SK-N-SH (cell line): ENCODE measurements at regions not wholly inside any gene's neighbourhood (a gene's known extent, or its start where the extent isn't known, plus 50 kb on each side); places are given as distances from the start of the nearest gene placed in this dataset.
A peak's percentile ranks its signal among the peaks of the same experiment; 100 is the strongest.

Experiments used
- CTCF ChIA-PET: fragments of 300-600, 350-600 bp; formaldehyde crosslinking; extraction: SDS; loops from one replicate; lab custom pipeline; 2021; lab: Yijun Ruan, JAX
- POLR2A ChIA-PET: fragments of 350-600 bp; sonication (Branson Sonifier 250); formaldehyde crosslinking; extraction: SDS; loops from one replicate; lab custom pipeline; 2020; ENCODE audit warnings: antibody characterized with exemption, inconsistent platforms; lab: Yijun Ruan, JAX
- DNase-seq: peaks from one replicate; pipeline ENCODE4 v3.0.0; 2012
- H2AFZ ChIP-seq: fragments of 200-600 bp; sonication (generic); 2 replicates; pipeline ENCODE4 v1.8.1; 2016; ENCODE audit warnings: antibody characterized with exemption, mild to moderate bottlenecking, low read depth
- H3F3A ChIP-seq: fragments of 200-600 bp; sonication (generic); replicated peaks from 2 replicates; pipeline ENCODE3; 2016; ENCODE audit warnings: antibody characterized with exemption, mild to moderate bottlenecking; ENCODE audit not compliant: insufficient read depth
- H3K27ac ChIP-seq, 2 experiments: fragments of 200-500 bp in 1 of 2; fragments of 200-600 bp in 1 of 2; sonication (Bioruptor generic) in 1 of 2; sonication (generic), shearing (Covaris generic) in 1 of 2; 2 replicates each; pipeline versions ENCODE4 v1.5.1 to v1.6.1; 2014 to 2016; ENCODE audit warnings: low read depth in 2 of 2, inconsistent platforms in 1 of 2, low read length in 1 of 2, mild to moderate bottlenecking in 1 of 2, mixed read lengths in 1 of 2
- H3K27me3 ChIP-seq: fragments of 200-600 bp; sonication (generic), shearing (Covaris generic); 2 replicates; pipeline ENCODE4 v1.6.1; 2016; ENCODE audit warnings: mixed run types; ENCODE audit not compliant: insufficient read depth
- H3K36me3 ChIP-seq, 2 experiments: fragments of 200-500 bp in 1 of 2; fragments of 200-600 bp in 1 of 2; sonication (Bioruptor generic) in 1 of 2; sonication (generic) in 1 of 2; replicated peaks in 1 of 2; 2 replicates each; pipeline versions ENCODE3 to v1.5.1; 2014 to 2016; ENCODE audit warnings: low read length in 1 of 2, mild to moderate bottlenecking in 1 of 2; ENCODE audit not compliant: insufficient read depth in 2 of 2, control insufficient read depth in 1 of 2
- H3K4me1 ChIP-seq, 2 experiments: fragments of 200-500 bp in 1 of 2; fragments of 200-600 bp in 1 of 2; sonication (Bioruptor generic) in 1 of 2; sonication (generic), shearing (Covaris generic) in 1 of 2; 2 replicates each; pipeline versions ENCODE4 v1.5.1 to v1.6.1; 2014 to 2016; ENCODE audit warnings: low read depth in 1 of 2, low read length in 1 of 2, mixed run types in 1 of 2; ENCODE audit not compliant: insufficient read depth in 2 of 2, control insufficient read depth in 1 of 2
- H3K4me2 ChIP-seq: fragments of 200-600 bp; sonication (generic), shearing (Covaris generic); 2 replicates; pipeline ENCODE4 v1.6.1; 2017; ENCODE audit warnings: mixed run types
- H3K4me3 ChIP-seq, 2 experiments: fragments of 200-500 bp in 1 of 2; fragments of 200-600 bp in 1 of 2; sonication (Bioruptor generic) in 1 of 2; sonication (generic), shearing (Covaris generic) in 1 of 2; 2 replicates each; pipeline versions ENCODE4 v1.5.1 to v1.8.1; 2014 to 2016; ENCODE audit warnings: low read depth in 2 of 2, inconsistent platforms in 1 of 2, low read length in 1 of 2, mild to moderate bottlenecking in 1 of 2, mixed read lengths in 1 of 2, moderate library complexity in 1 of 2
- H3K79me2 ChIP-seq: fragments of 200-600 bp; sonication (generic); 2 replicates; pipeline ENCODE4 v1.8.1; 2017; ENCODE audit warnings: mild to moderate bottlenecking; ENCODE audit not compliant: insufficient read depth
- H3K9ac ChIP-seq: fragments of 200-600 bp; sonication (generic); 2 replicates; pipeline ENCODE4 v1.6.1; 2017; ENCODE audit warnings: mixed run types
- H3K9me2 ChIP-seq: fragments of 200-600 bp; sonication (generic); 2 replicates; pipeline ENCODE4 v1.6.1; 2017; ENCODE audit warnings: mixed run types
- H3K9me3 ChIP-seq: fragments of 200-600 bp; sonication (generic); 2 replicates; pipeline ENCODE4 v1.6.1; 2017; ENCODE audit warnings: mixed run types, mild to moderate bottlenecking, moderate library complexity
- H4K20me1 ChIP-seq: fragments of 200-600 bp; sonication (generic); 2 replicates; pipeline ENCODE4 v1.6.1; 2017; ENCODE audit warnings: mild to moderate bottlenecking, mixed run types; ENCODE audit not compliant: insufficient read depth
- EZH2phosphoT487 ChIP-seq: fragments of 200-600 bp; sonication (generic); IDR thresholded peaks from 2 replicates; pipeline ENCODE4 v1.6.1; 2017; ENCODE audit warnings: low read depth, mixed run types, mild to moderate bottlenecking, antibody characterized with exemption, moderate library complexity, borderline replicate concordance
- FOSL2 ChIP-seq: IDR thresholded peaks from 2 replicates; pipeline ENCODE4 v1.4.0; 2012; ENCODE audit warnings: low read depth, mild to moderate bottlenecking, moderate library complexity, borderline replicate concordance
- FOXJ3 ChIP-seq: sonication (generic); formaldehyde crosslinking; IDR thresholded peaks from 2 replicates; pipeline ENCODE4 v1.5.1; 2020; ENCODE audit warnings: mild to moderate bottlenecking, missing genetic modification reagents
- FOXM1 ChIP-seq: IDR thresholded peaks from 2 replicates; pipeline ENCODE4 v1.4.0; 2012; ENCODE audit warnings: low read depth, mild to moderate bottlenecking
- GABPA ChIP-seq: IDR thresholded peaks from 2 replicates; pipeline ENCODE4 v1.4.0; 2012; ENCODE audit warnings: low read depth, mild to moderate bottlenecking
- MEF2A ChIP-seq: IDR thresholded peaks from 2 replicates; pipeline ENCODE4 v1.4.0; 2012; ENCODE audit warnings: low read depth, borderline replicate concordance
- NFIC ChIP-seq: IDR thresholded peaks from 2 replicates; pipeline ENCODE4 v1.4.0; 2012; ENCODE audit warnings: borderline replicate concordance
- RFX5 ChIP-seq: IDR thresholded peaks from 2 replicates; pipeline ENCODE4 v1.6.1; 2012; ENCODE audit warnings: mild to moderate bottlenecking, improper control_type of control experiment, low read length
- TAF1 ChIP-seq: IDR thresholded peaks from 2 replicates; pipeline ENCODE4 v1.6.1; 2012; ENCODE audit warnings: low read depth, mild to moderate bottlenecking, low read length, moderate library complexity, borderline replicate concordance
- WGBS: methylation state at CpG from one replicate; pipeline ENCODE4 v1.1.6; 2017; ENCODE audit warnings: low lambda C conversion rate; 5-methylcytosine and 5-hydroxymethylcytosine counted together
- TF ChIP-seq, protein P1 (sequence below): fragments of 200-600 bp; sonication (generic); IDR thresholded peaks from 2 replicates; pipeline ENCODE4 v1.6.1; 2017; ENCODE audit warnings: antibody characterized with exemption, mild to moderate bottlenecking, moderate library complexity
- TF ChIP-seq, protein P2 (sequence below): fragments of 150-350 bp; IDR thresholded peaks from 2 replicates; pipeline ENCODE4 v1.6.1; 2017; ENCODE audit warnings: antibody characterized with exemption, low read length, low read depth, borderline replicate concordance
- TF ChIP-seq, protein P3 (sequence below): IDR thresholded peaks from 2 replicates; pipeline ENCODE4 v1.4.0; 2012; ENCODE audit warnings: low read depth, borderline replicate concordance

DNA sequence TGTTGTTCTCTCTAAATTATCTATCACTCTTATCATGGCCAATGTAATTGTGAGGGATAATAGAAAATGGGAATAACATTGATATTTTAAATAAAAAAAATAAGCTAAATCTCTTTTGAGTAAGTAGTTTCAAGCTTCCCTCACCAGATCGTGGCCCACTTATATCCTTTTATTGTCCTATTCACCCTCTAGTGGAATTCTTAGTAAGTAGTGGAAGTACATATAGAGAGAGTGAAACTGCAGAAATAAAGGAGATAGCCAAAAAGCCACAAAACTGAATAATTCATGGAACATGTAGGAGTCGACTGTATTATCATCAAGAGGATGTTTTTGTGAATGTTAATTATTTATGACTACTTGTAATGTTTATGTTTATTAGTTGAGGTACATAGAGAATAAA is 66.1 kb upstream of the DTNA start (continued):
- TF ChIP-seq FOXJ3 (no peak), TAF1 (no peak), NFIC (no peak)
- TF ChIP-seq, protein P1, sequence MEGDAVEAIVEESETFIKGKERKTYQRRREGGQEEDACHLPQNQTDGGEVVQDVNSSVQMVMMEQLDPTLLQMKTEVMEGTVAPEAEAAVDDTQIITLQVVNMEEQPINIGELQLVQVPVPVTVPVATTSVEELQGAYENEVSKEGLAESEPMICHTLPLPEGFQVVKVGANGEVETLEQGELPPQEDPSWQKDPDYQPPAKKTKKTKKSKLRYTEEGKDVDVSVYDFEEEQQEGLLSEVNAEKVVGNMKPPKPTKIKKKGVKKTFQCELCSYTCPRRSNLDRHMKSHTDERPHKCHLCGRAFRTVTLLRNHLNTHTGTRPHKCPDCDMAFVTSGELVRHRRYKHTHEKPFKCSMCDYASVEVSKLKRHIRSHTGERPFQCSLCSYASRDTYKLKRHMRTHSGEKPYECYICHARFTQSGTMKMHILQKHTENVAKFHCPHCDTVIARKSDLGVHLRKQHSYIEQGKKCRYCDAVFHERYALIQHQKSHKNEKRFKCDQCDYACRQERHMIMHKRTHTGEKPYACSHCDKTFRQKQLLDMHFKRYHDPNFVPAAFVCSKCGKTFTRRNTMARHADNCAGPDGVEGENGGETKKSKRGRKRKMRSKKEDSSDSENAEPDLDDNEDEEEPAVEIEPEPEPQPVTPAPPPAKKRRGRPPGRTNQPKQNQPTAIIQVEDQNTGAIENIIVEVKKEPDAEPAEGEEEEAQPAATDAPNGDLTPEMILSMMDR = 0 out of 2 replicates have a peak, but pooled peaks have one; percentile 22
- TF ChIP-seq, protein P2, sequence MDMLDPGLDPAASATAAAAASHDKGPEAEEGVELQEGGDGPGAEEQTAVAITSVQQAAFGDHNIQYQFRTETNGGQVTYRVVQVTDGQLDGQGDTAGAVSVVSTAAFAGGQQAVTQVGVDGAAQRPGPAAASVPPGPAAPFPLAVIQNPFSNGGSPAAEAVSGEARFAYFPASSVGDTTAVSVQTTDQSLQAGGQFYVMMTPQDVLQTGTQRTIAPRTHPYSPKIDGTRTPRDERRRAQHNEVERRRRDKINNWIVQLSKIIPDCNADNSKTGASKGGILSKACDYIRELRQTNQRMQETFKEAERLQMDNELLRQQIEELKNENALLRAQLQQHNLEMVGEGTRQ = no peak

DNA sequence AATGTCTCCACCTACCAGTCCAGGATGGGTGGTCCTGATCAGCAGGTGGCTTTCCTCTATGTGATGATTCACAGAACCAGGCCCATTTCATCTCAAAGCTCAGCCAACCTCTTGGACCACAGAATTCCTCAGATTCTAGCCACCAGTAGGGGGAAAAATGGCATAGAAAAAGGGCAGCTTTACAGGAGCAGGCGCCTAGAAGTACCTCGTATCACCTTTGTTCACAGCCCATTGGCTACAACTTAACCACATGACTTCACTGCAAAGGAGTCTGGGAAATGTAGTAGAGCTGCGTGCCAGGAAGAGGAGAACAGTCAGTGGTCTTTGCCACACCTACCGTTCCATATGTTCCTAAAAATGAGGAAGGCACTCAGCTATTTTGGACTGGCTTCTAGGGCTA is 62.8 kb upstream of the DTNA start:
- no peak overlapping the region for H2AFZ ChIP-seq
- peaks cover 0 to 5% of the 10 kb centered on the region in 2 experiments; a peak in 2 of 4 replicates for H3K4me1 ChIP-seq
- H3K4me2 ChIP-seq = no peak overlapping the region
- no peaks in the 10 kb centered on the region for H3K9me3 ChIP-seq
- H3K79me2 ChIP-seq = no peaks in the 10 kb centered on the region
- H3K27ac ChIP-seq = no peak overlapping the region
- H3K36me3 ChIP-seq = no peaks in the 10 kb centered on the region
- no peak for TF ChIP-seq MEF2A
- TF ChIP-seq, protein P2 = no peak
- TF ChIP-seq FOSL2 = no peak
- TF ChIP-seq RFX5 = no peak
- TF ChIP-seq EZH2phosphoT487 = no peak
- TF ChIP-seq FOXM1 = no peak
- TF ChIP-seq, protein P3, sequence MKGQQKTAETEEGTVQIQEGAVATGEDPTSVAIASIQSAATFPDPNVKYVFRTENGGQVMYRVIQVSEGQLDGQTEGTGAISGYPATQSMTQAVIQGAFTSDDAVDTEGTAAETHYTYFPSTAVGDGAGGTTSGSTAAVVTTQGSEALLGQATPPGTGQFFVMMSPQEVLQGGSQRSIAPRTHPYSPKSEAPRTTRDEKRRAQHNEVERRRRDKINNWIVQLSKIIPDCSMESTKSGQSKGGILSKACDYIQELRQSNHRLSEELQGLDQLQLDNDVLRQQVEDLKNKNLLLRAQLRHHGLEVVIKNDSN = peak; percentile 60; the same call in 1 of the 2 replicates
- no peak for TF ChIP-seq TAF1
- TF ChIP-seq GABPA = no peak
- H3K9me2 ChIP-seq = 0 out of 2 replicates have a peak, but pooled peaks cover 3% of the 10 kb centered on the region
- H3K27me3 ChIP-seq = no peaks in the 10 kb centered on the region
- H4K20me1 ChIP-seq = no peaks in the 10 kb centered on the region
- DNase-seq = no peak
- ChIA-PET CTCF (interaction anchor here (0.9 to 2.5 kb wide), 4 partner anchors 12 to 61 kb away, joined by 3 to 12 read pairs (median 4); no protein-coding TSS in a partner anchor), POLR2A (no interaction called here)
- 76% methylated on average over 4 of the region's 4 CpGs for WGBS
- no peaks in the 10 kb centered on the region for H3F3A ChIP-seq
- no peak overlapping the region for H3K4me3 ChIP-seq
- no peak overlapping the region for H3K9ac ChIP-seq
